HCEC 1CT (cell line): ENCODE measurements at regions not wholly inside any gene's neighbourhood (a gene's known extent, or its start where the extent isn't known, plus 50 kb on each side); places are given as distances from the start of the nearest gene placed in this dataset.
"Not testable (repeated sequence)": the region's sequence is repeated elsewhere in the genome, so short reads cannot be mapped to it uniquely, and the experiment has no call there.

ENCODE experiments used
- DNase-seq: peaks from one replicate; pipeline ENCODE4 v3.0.0-alpha.2; 2017

GRCh38 chr9:65566018-65566417, 109.7 kb upstream of the ZNG1E start:
- DNase-seq = not testable (repeated sequence)

- not testable (repeated sequence) for DNase-seq
These were observed 156.7 kb upstream of the ZNG1E start for GRCh38 chr9:65519018-65519417.

- not testable (repeated sequence) for DNase-seq
These were observed 161.3 kb upstream of the ZNG1E start for GRCh38 chr9:65514465-65514864.

DNA sequence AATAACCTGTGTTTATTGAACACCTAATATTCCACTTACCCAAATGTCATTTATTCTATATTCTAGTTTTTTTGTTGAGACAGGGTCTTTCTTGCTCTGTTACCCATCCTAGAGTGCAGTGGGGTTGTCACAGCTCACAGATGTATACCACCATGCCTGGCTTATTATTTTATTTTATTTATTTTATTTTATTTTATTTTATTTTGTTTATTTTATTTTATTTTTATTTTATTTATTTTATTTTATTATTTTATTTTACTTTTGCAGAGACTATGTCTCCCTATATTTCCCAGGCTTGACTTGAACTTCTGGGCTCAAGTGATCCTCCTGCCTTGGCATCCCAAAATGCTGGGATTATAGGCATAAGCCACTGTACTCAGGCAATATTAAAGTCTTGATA, 167.8 kb upstream of the ZNG1E start:
- not testable (repeated sequence) for DNase-seq

- DNase-seq = not testable (repeated sequence)
These were observed 171.0 kb upstream of the ZNG1E start for GRCh38 chr9:65504686-65505085.

GRCh38 chr9:65503696-65504095, 172.0 kb upstream of the ZNG1E start:
- not testable (repeated sequence) for DNase-seq

DNA sequence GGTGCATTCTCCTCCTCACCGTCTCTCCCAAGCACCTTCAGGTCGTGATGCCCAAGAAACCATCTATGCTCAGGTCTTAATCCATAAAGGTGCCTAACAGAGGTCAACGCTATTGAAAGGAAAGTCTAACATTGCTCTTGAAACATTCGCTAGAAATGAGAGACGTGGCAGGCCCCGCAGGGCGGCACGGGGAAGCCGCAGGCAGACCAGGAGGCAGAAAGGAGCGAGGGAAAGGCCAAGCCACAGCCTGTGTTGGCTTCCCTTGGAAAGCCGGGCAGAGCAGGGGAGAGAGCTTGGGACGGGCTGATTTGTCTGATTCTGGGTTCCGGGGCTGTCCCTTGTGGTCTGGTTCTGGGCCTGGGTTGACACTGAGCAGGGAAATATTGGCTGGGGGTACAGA, 192.8 kb upstream of the ZNG1E start:
- not testable (repeated sequence) for DNase-seq

- DNase-seq = not testable (repeated sequence)
These were observed 194.4 kb upstream of the ZNG1E start for GRCh38 chr9:65481291-65481690.

DNA sequence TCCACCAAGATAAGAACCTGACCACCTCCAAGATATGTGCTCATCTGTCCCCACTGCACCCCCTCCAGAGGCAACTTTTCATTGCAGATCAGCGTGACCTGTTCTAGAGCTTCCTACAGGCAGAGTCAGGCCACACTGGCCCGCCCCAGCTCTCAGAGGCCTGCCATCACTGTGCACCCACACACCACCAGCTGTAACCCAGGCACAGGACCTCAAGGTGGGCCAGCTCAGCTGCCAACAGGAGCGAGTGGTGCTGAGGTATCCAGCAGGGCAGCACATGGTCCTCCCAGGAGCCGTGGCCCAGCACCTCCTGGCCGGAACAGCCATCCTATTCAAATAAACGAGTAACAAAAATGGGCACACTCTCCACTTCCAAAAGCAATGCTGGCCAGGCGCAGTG, 189.9 kb upstream of the FOXD4L5 start:
- not testable (repeated sequence) for DNase-seq

DNA sequence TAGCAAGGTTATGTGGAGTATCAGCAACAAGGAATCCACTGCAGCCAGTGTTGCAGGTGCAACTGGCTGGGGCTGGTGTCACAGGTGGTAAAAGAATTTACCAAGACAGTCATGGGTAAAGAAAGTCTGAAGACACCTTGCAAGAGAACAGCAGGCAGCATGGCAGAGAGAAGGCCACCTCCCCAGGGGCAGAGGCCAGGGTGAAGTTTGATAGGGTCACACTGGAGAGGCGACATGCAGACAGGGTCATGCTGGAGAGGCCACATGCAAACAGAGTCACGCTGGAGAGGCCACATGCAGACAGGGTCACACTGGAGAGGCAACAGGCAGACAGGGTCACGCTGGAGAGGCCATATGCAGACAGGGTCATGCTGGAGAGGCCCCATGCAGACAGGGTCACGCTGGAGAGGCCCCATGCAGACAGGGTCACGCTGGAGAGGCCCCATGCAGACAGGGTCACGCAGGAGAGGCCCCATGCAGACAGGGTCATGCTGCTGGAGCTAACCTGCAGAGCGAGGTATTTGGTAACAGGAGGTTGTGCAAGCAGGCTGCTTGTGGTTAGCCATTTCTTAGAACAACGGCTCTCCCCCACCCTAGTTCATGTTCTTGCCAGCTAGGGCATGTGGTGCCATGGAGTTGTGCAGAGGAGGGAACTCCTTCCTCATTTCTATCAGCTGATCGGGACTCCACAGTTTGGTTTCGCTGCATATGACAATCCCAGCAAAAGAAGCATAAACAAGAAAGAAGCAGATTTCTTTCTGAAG, 188.2 kb upstream of the FOXD4L5 start:
- not testable (repeated sequence) for DNase-seq

GRCh38 chr9:65471106-65471505, 186.1 kb upstream of the FOXD4L5 start:
- not testable (repeated sequence) for DNase-seq

- not testable (repeated sequence) for DNase-seq
These were observed 182.1 kb upstream of the FOXD4L5 start for GRCh38 chr9:65466911-65467734.

DNA sequence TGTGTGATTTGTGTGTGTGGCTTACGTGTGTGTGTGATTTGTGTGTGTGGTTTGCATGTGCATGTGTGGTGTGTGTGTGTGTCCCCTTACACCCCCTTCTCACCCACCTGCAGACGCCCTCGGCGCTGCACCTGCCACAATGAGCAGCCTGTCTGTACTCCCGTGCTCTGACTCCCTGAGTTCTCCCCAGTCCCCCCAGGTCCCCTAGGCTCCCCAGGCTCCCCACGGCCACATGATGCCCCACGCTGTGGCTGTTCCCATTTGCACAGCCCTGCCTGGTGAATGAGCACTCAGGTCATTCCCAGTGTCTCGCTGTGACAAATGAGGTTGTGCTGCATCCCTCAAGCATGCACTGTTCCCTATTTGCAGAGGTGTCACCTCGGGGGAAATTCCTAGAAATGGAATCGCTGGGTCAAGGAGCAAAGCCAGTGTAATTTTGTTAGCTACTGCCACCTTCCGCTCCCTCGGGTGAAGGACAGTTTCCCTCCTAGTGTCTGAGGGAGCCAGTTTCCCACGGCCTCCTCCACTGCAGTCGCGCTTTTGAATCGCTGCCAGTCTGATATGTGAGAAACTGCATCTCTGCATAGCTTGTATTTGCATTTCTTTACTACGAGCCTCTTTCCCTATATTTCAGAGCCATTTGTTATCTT, 180.4 kb upstream of the FOXD4L5 start:
- not testable (repeated sequence) for DNase-seq

GRCh38 chr9:65462476-65462875, 177.5 kb upstream of the FOXD4L5 start:
- DNase-seq = not testable (repeated sequence)

DNA sequence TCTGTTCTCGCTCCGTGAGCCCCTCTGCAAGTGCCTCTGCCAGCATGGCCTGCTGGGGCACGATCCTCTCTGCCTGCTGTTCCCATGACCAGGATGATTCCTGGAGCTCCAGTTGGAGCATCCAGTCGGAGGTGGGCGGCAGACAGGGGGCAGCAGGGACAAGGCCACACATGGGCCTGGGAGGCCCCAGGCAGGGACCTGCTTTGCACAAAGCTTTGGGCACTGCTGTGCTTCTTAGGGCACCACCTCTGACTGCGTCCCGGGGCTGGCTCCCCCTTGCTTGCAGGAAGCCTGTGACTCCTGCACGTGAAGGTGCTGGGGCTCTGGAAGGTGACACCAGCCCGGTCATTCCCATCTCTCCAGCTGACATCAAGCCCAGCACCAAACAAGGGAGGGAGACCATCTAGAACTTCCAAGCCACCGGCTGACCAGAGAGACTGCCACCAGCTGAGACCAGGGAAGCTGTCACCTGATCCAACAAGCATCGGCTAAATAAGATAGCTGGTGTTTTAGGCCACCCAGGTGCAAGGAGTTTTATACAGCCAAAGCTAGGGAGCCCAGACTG, 174.8 kb upstream of the FOXD4L5 start:
- no peak for DNase-seq

GRCh38 chr9:65458992-65459391, 174.0 kb upstream of the FOXD4L5 start:
- DNase-seq = no peak

DNA sequence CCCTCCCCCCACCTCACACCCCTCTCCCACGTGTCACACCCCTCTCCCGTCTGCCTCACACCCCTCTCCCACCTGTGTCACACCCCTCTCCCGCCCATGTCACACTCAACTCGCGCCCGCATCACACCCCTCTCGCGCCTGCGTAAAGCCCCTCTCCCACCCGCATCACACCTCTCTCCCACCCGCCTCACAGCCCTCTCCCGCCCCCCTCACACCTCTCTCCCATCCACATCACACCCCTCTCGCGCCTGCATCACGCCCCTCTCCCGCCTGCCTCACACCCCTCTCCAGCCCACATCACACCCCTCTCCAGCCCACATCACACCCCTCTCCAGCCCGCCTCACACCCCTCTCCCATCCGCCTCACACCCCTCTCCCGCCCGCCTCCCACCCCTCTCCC, 173.5 kb upstream of the FOXD4L5 start:
- no peak for DNase-seq

DNA sequence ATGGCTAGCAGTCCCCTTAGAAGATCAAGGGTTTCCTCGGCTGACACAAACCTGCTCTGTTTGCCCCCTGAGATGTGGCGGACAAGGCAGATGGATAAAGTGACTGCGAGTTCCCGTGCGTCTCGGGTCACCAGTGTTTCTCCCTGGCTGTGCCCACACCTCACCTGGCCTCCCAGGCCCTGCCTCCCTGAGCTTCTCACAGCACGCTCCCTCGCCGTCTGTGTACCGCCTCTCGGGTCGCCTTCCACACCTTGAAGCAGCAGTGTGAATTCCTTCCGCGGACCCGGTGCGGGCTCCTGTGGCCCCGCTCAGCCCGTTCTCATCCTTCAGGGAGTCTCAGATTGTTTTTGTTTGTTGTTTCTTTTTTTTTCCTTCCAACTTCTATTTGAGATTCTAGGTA, 172.0 kb upstream of the FOXD4L5 start:
- DNase-seq = not testable (repeated sequence)

GRCh38 chr9:65455751-65456647, 171.0 kb upstream of the FOXD4L5 start:
- DNase-seq = not testable (repeated sequence)

- DNase-seq = not testable (repeated sequence)
These were observed 170.1 kb upstream of the FOXD4L5 start for GRCh38 chr9:65455136-65455535.

GRCh38 chr9:65454666-65455065, 169.7 kb upstream of the FOXD4L5 start:
- DNase-seq = not testable (repeated sequence)

DNA sequence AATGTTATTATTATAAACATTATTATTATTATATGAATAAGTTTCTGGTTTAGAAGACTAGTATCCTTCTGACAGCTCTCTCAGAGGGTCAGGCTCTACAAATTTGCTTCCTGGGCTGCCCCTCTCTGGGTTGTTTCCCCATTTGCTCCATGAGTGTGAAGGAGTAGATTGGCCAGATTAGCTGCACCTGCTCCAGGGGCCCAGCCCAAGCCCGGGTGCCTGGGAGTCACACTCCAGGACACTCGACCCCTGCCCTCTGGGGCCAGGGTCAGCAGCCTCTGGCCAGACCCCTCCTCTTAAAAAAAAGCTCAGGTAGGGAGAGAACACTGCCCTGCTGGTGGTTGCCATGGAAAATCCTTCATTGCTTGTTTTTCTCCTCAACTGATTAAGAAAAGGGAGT, 169.0 kb upstream of the FOXD4L5 start:
- DNase-seq = not testable (repeated sequence)
